ENCODE measurements at regions not wholly inside any gene's neighbourhood (a gene's known extent, or its start where the extent isn't known, plus 50 kb on each side); places are given as distances from the start of the nearest gene placed in this dataset.

DNA sequence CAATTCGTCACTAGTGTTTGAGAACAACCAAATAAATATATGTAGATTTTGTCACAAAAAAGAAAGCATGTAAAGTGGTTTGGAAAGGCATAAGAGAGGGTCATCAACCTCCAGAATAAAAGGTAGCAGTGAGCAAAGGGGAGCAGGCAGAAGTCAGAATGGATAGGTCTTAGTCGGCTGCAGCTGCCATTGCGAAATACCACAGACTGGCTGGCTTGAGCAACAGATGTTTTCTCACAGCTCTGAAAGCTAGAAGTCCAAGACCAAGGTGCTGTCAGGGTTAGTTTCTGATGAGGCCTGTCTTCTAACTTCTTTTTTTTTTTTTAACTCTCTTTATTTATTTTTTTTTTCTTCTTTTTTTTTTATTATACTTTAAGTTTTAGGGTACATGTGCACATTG is 208.1 kb upstream of the PIK3R1 start:
- intact Hi-C loops (cut with micrococcal nuclease) = no loop called here
- peaks cover 0 to 3% (median 0%) of the 10 kb centered on the region in 11 donors for H3K9me3 Mint-ChIP-seq
- Histone ChIP-seq H3K4me1 (ENCODE audit: control insufficient read depth in 2 of 2, insufficient read depth in 2 of 2, low read length in 2 of 2) (no peaks in the 10 kb centered on the region), H3K27me3 (ENCODE audit: control insufficient read depth in 2 of 2, insufficient read depth in 2 of 2, low read length in 2 of 2) (no peaks in the 10 kb centered on the region), H3K27ac (ENCODE audit: low read depth, low read length) (no peak overlapping the region), H3K4me3 (ENCODE audit: low read length) (no peak overlapping the region), H3K36me3 (ENCODE audit: control insufficient read depth in 2 of 3, insufficient read depth in 3 of 3, low read length in 3 of 3) (no peaks in the 10 kb centered on the region), H3K9me3 (ENCODE audit: control insufficient read depth in 2 of 3, low read length in 3 of 3) (no peaks in the 10 kb centered on the region)
- H3K27me3 Mint-ChIP-seq = peaks cover 0 to 9% (median 0%) of the 10 kb centered on the region in 5 donors
- H3K4me3 Mint-ChIP-seq = no peak overlapping the region
- peaks cover 0 to 4% (median 0%) of the 10 kb centered on the region in 5 donors for H3K36me3 Mint-ChIP-seq
- ChIA-PET POLR2A (no interaction called here), CTCF (no interaction called here)
- H3K27ac Mint-ChIP-seq = no peak overlapping the region
- peaks cover 0 to 7% (median 0%) of the 10 kb centered on the region in 7 donors for H3K4me1 Mint-ChIP-seq
- ATAC-seq (peak; percentile 40), DNase-seq (no peak)

DNA sequence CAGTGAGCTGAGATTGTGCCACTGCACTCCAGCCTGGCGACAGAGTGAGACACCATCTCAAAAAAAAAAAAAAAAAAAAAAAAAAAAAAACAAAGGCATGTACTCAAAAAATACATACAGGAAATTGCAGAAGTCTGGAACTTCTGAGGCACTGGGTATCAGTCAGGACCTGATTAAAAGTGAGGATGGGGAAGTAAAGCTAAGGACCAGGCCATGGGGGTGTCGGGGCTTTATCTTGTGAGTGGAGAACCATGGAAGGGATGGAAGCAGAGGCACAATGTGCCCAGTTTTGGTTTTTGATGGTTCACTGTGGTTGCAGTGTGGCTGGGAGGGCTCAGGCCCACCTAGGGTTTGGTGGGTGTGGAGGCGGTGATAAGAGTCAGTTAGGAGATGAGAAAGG is 212.7 kb upstream of the PIK3R1 start:
- DNase-seq (no peak), ATAC-seq (peak; percentile 40)
- Histone ChIP-seq H3K27ac (ENCODE audit: low read depth, low read length) (no peak overlapping the region), H3K9me3 (ENCODE audit: control insufficient read depth in 2 of 3, low read length in 3 of 3) (no peaks in the 10 kb centered on the region), H3K4me1 (ENCODE audit: control insufficient read depth in 2 of 2, insufficient read depth in 2 of 2, low read length in 2 of 2) (no peaks in the 10 kb centered on the region), H3K4me3 (ENCODE audit: low read length) (no peak overlapping the region), H3K36me3 (ENCODE audit: control insufficient read depth in 2 of 3, insufficient read depth in 3 of 3, low read length in 3 of 3) (no peaks in the 10 kb centered on the region), H3K27me3 (ENCODE audit: control insufficient read depth in 2 of 2, insufficient read depth in 2 of 2, low read length in 2 of 2) (no peaks in the 10 kb centered on the region)
- Mint-ChIP-seq H3K27ac (no peak overlapping the region), H3K9me3 (peaks cover 0 to 3% (median 0%) of the 10 kb centered on the region in 11 donors), H3K4me1 (peaks cover 0 to 7% (median 0%) of the 10 kb centered on the region in 7 donors), H3K27me3 (no peaks in the 10 kb centered on the region), H3K36me3 (no peaks in the 10 kb centered on the region), H3K4me3 (no peak overlapping the region)
- ChIA-PET CTCF (no interaction called here), POLR2A (no interaction called here)
- intact Hi-C loops (cut with micrococcal nuclease) = no loop called here

DNA sequence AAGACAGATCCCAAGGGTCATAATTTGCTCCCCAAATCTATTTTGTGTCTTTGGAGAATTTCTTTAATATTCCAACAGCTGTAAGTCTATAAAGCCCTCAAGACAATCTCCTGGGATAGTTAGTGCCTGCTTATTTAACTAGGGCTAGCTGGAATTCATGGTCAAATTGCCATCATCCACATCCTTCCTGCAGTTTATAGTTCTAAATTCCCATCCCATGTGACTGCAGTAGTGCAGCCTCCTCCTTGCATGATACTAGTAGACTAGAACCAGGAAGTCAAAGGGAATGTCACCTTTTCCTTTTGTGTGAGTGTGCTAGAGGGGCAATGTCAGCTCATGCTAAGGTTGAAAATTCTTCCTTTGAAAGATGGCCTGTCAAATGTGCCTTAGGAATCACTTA is 214.8 kb upstream of the PIK3R1 start:
- Mint-ChIP-seq H3K4me3 (no peak overlapping the region), H3K36me3 (no peaks in the 10 kb centered on the region), H3K4me1 (peaks cover 0 to 7% (median 0%) of the 10 kb centered on the region in 7 donors), H3K27me3 (no peaks in the 10 kb centered on the region), H3K9me3 (peaks cover 0 to 3% (median 0%) of the 10 kb centered on the region in 11 donors), H3K27ac (no peak overlapping the region)
- DNase-seq (no peak), ATAC-seq (no peak)
- Histone ChIP-seq H3K27me3 (ENCODE audit: control insufficient read depth in 2 of 2, insufficient read depth in 2 of 2, low read length in 2 of 2) (no peaks in the 10 kb centered on the region), H3K4me1 (ENCODE audit: control insufficient read depth in 2 of 2, insufficient read depth in 2 of 2, low read length in 2 of 2) (no peaks in the 10 kb centered on the region), H3K36me3 (ENCODE audit: control insufficient read depth in 2 of 3, insufficient read depth in 3 of 3, low read length in 3 of 3) (no peaks in the 10 kb centered on the region), H3K9me3 (ENCODE audit: control insufficient read depth in 2 of 3, low read length in 3 of 3) (no peaks in the 10 kb centered on the region), H3K4me3 (ENCODE audit: low read length) (no peak overlapping the region), H3K27ac (ENCODE audit: low read depth, low read length) (no peak overlapping the region)
- ChIA-PET CTCF (no interaction called here), POLR2A (no interaction called here)
- intact Hi-C loops (cut with micrococcal nuclease) = no loop called here

DNA sequence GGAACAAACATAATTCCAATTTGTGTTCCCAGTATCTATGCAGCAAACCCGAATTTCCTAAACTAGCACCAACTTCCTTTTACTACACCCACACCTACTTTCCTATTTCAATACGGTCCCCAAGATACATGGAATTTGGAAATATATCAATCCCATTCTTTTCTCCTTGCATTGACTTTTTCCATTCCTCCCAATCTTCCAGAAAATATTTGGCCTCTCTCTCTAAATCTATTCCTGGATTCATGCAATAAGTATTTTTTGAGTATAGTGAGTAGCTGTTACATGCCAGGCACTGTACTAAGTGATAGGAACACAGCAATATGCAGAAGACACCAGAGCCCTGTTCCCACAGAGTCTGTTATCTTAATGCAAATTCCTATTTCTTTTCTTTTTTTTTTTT is 216.2 kb upstream of the PIK3R1 start:
- Mint-ChIP-seq H3K9me3 (peaks cover 0 to 3% (median 0%) of the 10 kb centered on the region in 11 donors), H3K4me3 (no peak overlapping the region), H3K27me3 (peaks cover 0 to 1% (median 0%) of the 10 kb centered on the region in 5 donors), H3K27ac (no peak overlapping the region), H3K36me3 (no peaks in the 10 kb centered on the region), H3K4me1 (peaks cover 0 to 7% (median 0%) of the 10 kb centered on the region in 7 donors)
- H3K4me1 ChIP-seq (ENCODE audit: control insufficient read depth in 2 of 2, insufficient read depth in 2 of 2, low read length in 2 of 2) = no peaks in the 10 kb centered on the region
- no peak overlapping the region for H3K27ac ChIP-seq (ENCODE audit: low read depth, low read length)
- intact Hi-C loops (cut with micrococcal nuclease) = no loop called here
- H3K9me3 ChIP-seq (ENCODE audit: control insufficient read depth in 2 of 3, low read length in 3 of 3) = no peaks in the 10 kb centered on the region
- ChIA-PET CTCF (interaction anchor here (0.6 kb wide), 1 partner anchor 281 kb away, joined by 7 read pairs; no protein-coding TSS in a partner anchor), POLR2A (no interaction called here)
- no peaks in the 10 kb centered on the region for H3K27me3 ChIP-seq (ENCODE audit: control insufficient read depth in 2 of 2, insufficient read depth in 2 of 2, low read length in 2 of 2)
- no peak for ATAC-seq
- no peaks in the 10 kb centered on the region for H3K36me3 ChIP-seq (ENCODE audit: control insufficient read depth in 2 of 3, insufficient read depth in 3 of 3, low read length in 3 of 3)
- H3K4me3 ChIP-seq (ENCODE audit: low read length) = no peak overlapping the region
- no peak for DNase-seq

DNA sequence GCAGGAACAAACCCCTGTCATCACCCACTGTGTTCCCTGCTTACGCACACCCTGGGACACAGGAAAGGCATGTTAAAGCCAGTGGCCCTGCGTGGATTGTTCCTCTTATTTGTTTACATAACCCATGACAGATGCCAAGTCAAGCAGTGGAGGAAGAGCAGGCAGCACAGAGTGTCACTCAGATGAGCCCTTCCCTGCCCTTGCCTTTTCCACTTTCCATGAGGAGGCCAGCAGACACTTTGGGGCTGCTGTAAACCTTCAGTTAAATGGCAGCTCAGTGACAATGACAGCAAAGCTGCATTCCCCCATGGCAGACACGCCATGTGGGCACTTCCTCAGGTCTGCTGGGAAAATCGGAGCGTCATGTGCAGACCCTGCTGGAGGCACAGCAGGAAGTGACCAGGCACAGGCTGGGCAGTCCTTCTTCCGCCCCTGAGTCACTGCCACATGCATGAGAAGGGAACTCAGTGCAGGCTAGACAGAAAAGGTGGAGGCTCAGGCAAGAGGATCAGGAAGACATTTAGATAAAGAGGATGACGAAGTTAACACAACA is 216.8 kb upstream of the PIK3R1 start:
- ChIA-PET POLR2A (interaction anchor here (0.6 kb wide), 1 partner anchor 67 kb away, joined by 3 read pairs; no protein-coding TSS in a partner anchor), CTCF (interaction anchor here (0.6 kb wide), 1 partner anchor 281 kb away, joined by 7 read pairs; no protein-coding TSS in a partner anchor)
- no peak overlapping the region for H3K4me3 Mint-ChIP-seq
- Histone ChIP-seq H3K9me3 (ENCODE audit: control insufficient read depth in 2 of 3, low read length in 3 of 3) (no peaks in the 10 kb centered on the region), H3K4me1 (ENCODE audit: control insufficient read depth in 2 of 2, insufficient read depth in 2 of 2, low read length in 2 of 2) (no peaks in the 10 kb centered on the region), H3K4me3 (ENCODE audit: low read length) (no peak overlapping the region), H3K27me3 (ENCODE audit: control insufficient read depth in 2 of 2, insufficient read depth in 2 of 2, low read length in 2 of 2) (no peaks in the 10 kb centered on the region), H3K36me3 (ENCODE audit: control insufficient read depth in 2 of 3, insufficient read depth in 3 of 3, low read length in 3 of 3) (no peaks in the 10 kb centered on the region), H3K27ac (ENCODE audit: low read depth, low read length) (no peak overlapping the region)
- no peaks in the 10 kb centered on the region for H3K36me3 Mint-ChIP-seq
- intact Hi-C loops (cut with micrococcal nuclease) = no loop called here
- H3K27me3 Mint-ChIP-seq = peaks cover 0 to 6% (median 0%) of the 10 kb centered on the region in 5 donors
- DNase-seq = peak in 1 of 9 donors; percentile 16
- no peak overlapping the region for H3K27ac Mint-ChIP-seq
- peaks cover 0 to 5% (median 0%) of the 10 kb centered on the region in 7 donors for H3K4me1 Mint-ChIP-seq
- peak; percentile 91 for ATAC-seq
- H3K9me3 Mint-ChIP-seq = peaks cover 0 to 3% (median 0%) of the 10 kb centered on the region in 11 donors

DNA sequence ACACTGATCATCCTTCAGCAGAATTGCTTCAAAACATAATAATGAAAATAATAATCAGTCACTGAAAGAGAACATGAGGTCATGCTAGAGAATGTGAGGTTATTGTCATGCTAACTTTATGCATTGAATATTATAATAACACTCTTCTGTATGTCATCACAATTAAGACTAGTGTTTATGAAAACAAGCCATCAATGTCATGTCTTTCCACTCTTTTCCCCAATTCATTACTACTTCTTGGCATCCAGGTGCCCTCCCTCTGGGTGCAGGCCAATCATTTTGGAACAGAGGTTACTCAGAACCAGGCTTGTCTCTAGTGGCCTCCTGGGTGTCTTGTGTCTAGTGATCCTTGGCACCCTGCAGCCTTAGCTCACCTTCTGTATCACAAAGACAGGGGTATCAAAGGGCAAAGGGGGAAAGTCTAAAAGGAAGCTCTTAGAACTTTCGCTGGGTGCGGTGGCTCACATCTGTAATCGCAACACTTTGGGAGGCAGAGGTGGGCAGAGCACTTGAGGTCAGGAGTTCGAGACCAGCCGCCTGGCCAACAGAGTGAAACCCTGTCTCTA is 217.6 kb upstream of the PIK3R1 start:
- H3K9me3 ChIP-seq (ENCODE audit: control insufficient read depth in 2 of 3, low read length in 3 of 3) = no peaks in the 10 kb centered on the region
- Mint-ChIP-seq H3K4me3 (no peak overlapping the region), H3K9me3 (peaks cover 0 to 3% (median 0%) of the 10 kb centered on the region in 11 donors), H3K27me3 (peaks cover 0 to 9% (median 0%) of the 10 kb centered on the region in 5 donors), H3K36me3 (no peaks in the 10 kb centered on the region), H3K27ac (no peak overlapping the region), H3K4me1 (peaks cover 0 to 5% (median 0%) of the 10 kb centered on the region in 7 donors)
- DNase-seq (no peak), ATAC-seq (no peak)
- H3K27ac ChIP-seq (ENCODE audit: low read depth, low read length) = no peak overlapping the region
- H3K36me3 ChIP-seq (ENCODE audit: control insufficient read depth in 2 of 3, insufficient read depth in 3 of 3, low read length in 3 of 3) = no peaks in the 10 kb centered on the region
- H3K4me3 ChIP-seq (ENCODE audit: low read length) = no peak overlapping the region
- ChIA-PET POLR2A (interaction anchor here (0.6 kb wide), 1 partner anchor 68 kb away, joined by 3 read pairs; no protein-coding TSS in a partner anchor), CTCF (no interaction called here)
- intact Hi-C loops (cut with micrococcal nuclease) = no loop called here
- H3K27me3 ChIP-seq (ENCODE audit: control insufficient read depth in 2 of 2, insufficient read depth in 2 of 2, low read length in 2 of 2) = no peaks in the 10 kb centered on the region
- H3K4me1 ChIP-seq (ENCODE audit: control insufficient read depth in 2 of 2, insufficient read depth in 2 of 2, low read length in 2 of 2) = no peaks in the 10 kb centered on the region

DNA sequence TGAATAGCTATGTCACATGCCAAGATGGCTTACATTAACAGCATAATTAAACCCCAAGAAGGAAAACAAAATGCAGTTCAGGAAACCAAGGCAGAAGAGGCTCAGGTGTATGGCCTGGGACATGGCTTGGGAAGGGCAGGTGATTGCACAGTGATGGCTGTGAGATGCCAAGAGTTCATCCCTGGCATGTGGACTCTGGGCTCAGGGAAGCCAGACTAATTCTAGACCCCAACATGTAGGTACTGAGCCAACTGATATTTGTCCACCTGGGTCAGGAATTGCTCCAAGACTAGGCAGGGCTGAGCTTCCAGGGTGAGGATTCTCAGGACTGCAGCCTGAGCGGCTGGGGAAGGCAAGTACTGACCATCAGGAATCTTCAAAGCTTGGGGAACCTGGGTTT is 218.4 kb upstream of the PIK3R1 start:
- Histone ChIP-seq H3K4me3 (ENCODE audit: low read length) (no peak overlapping the region), H3K27ac (ENCODE audit: low read depth, low read length) (no peak overlapping the region), H3K4me1 (ENCODE audit: control insufficient read depth in 2 of 2, insufficient read depth in 2 of 2, low read length in 2 of 2) (no peaks in the 10 kb centered on the region), H3K36me3 (ENCODE audit: control insufficient read depth in 2 of 3, insufficient read depth in 3 of 3, low read length in 3 of 3) (no peaks in the 10 kb centered on the region), H3K9me3 (ENCODE audit: control insufficient read depth in 2 of 3, low read length in 3 of 3) (no peaks in the 10 kb centered on the region), H3K27me3 (ENCODE audit: control insufficient read depth in 2 of 2, insufficient read depth in 2 of 2, low read length in 2 of 2) (no peaks in the 10 kb centered on the region)
- CTCF ChIA-PET = interaction anchor here (0.6 kb wide), 1 partner anchor 998 kb away, joined by 4 read pairs; no protein-coding TSS in a partner anchor
- H3K27ac Mint-ChIP-seq = no peak overlapping the region
- no peaks in the 10 kb centered on the region for H3K36me3 Mint-ChIP-seq
- intact Hi-C loops (cut with micrococcal nuclease) = no loop called here
- DNase-seq (no peak), ATAC-seq (no peak)
- H3K4me1 Mint-ChIP-seq = peaks cover 0 to 5% (median 0%) of the 10 kb centered on the region in 7 donors
- H3K4me3 Mint-ChIP-seq = no peak overlapping the region
- H3K27me3 Mint-ChIP-seq = peaks cover 0 to 9% (median 0%) of the 10 kb centered on the region in 5 donors
- POLR2A ChIA-PET = no interaction called here
- peaks cover 0 to 3% (median 0%) of the 10 kb centered on the region in 11 donors for H3K9me3 Mint-ChIP-seq
